GM21528 (cell line): ENCODE measurements at regions not wholly inside any gene's neighbourhood (a gene's known extent, or its start where the extent isn't known, plus 50 kb on each side); places are given as distances from the start of the nearest gene placed in this dataset.
"Not testable (repeated sequence)": the region's sequence is repeated elsewhere in the genome, so short reads cannot be mapped to it uniquely, and the experiment has no call there.

ENCODE experiments used
- ATAC-seq: cut with Tn5 transposase; IDR thresholded peaks from one replicate; pipeline ENCODE4 v1.9.1; 2021; ENCODE audit warnings: mild to moderate bottlenecking, moderate library complexity; ENCODE audit not compliant: unreplicated experiment, low FRiP score

DNA sequence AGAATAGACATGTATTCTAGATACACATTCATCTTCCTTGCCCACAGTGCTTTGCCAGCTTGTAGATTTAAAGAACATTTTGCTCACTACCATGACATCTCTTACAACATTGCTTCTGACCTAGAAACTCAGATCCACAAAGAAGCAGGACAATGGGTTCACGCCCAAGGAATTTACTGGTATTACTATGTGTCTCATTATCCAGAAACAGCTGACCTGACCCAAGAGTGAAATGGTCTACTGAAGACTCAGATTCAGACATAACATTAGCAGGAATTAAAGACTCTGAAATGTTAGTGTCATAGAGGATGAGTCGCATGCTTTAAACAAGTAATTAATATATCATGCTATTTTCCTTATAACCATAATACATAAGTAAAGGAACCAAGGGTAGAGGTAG, 731.4 kb downstream of the GALC start:
- no peak for ATAC-seq

DNA sequence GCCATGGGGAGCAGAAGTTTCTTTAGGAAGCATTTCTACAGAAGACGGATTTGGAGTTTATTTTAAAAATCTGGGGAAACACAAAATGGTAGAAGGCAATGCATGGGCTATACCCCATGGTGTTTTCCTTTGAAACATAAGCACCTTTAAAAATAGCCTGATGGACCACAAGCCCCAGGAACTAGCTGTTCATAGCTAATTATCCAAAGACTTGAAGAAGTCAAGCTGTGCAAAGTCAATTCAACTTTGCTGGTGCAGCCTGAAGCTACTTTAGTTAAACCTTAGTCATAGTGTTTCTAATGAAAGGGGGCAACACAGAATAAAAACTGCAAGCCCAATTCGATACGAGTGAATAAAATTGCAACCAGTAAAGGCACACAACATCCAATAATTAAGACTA, 732.5 kb downstream of the GALC start:
- ATAC-seq, result no peak

DNA sequence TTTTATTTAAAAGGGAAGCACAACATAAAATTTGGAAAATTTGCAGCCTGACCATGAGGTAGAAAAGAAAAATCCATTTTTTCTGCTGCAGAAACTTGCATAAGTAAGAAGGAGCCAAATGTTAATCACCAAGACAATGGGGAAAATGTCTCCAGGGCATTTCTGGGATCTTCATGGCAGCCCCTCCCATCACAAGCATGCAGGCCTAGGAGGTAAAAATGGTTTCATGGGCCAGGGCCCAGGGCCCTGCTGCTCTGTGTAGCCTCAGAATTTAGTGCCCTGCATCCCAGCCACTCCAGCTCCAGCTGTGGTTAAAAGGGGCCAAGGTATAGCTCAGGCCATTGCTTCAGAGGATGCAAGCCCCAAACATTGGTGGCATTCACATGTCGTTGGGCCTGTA, 735.6 kb downstream of the GALC start:
- no peak for ATAC-seq

DNA sequence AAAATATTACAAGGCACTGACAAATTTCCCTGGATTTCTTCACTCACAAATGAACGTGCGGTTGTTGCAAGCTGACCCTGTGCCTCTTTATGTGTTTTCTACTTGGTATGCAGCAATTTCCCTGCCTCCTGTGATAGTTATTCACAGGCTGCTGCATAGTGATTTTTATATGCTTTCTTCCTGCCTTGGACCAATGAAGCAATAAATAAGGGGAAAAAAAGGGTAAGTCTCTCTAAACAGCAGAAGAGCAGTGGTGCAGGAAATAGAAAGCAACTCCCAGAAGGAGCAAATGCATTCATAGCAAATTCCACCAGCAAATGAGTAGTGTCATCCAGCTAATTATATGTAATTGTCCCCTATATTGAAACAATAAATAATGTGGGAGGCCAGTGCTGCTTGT, 737.9 kb downstream of the GALC start:
- no peak for ATAC-seq

DNA sequence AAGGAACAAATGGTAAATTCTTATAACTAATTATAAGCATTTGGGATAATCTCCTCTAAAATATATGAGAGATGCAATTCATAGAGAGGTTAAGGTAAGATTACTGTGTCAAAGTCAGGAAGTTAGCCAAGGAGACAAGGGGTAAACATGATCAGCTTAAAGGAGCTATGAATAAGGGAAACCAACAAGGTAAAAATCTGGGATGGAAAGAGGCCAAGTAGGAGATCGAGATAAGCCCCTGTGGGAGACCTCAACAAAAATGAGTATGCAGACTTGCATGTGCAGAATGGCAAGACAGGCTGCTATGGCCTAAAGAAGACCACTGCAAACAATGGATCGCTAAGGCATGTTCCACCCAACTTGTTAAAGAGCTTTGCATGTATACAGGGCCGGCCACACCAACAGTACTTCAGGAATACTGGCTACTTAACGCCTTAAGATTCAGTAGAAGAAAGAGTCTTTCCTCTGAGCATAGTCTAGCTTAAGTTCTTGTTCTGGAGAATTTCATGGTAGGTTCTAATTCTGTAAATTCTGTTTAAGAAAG, 738.6 kb downstream of the GALC start:
- no peak for ATAC-seq

DNA sequence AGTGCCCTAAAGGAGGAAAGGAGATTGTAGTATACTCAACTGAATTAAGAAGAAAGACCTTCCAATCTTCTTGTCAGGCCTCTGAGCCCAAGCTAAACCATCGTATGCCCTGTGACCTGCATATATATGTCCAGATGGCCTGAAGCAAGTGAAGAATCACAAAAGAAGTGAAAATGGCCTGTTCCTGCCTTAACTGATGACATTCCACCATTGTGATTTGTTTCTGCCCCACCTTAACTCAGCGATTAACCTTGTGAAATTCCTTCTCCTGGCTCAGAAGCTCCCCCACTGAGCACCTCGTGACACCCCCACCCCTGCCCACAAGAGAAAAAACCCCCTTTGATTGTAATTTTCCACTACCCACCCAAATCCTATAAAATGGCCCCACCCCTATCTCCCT, 739.2 kb downstream of the GALC start:
- not testable (repeated sequence) for ATAC-seq

DNA sequence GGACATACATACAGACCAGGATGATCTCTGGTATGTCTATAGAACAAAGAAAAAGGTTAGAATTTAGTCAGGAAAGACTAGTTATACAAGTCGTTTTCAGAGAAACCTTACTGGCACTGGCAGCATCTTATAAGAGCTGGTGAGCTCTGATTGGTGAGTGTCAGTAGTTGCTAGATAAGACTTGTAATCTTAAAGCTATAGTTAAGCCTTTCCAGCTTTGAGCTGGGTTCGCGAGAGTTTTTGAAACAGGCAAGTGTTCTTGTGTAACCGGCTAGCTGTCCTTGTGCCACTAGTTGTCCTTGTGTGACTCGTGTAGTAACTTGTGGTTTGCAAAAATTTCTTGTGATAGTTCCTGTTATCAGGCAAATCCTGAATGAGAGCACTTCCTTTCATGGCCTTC, 740.9 kb downstream of the GALC start:
- ATAC-seq, result no peak

DNA sequence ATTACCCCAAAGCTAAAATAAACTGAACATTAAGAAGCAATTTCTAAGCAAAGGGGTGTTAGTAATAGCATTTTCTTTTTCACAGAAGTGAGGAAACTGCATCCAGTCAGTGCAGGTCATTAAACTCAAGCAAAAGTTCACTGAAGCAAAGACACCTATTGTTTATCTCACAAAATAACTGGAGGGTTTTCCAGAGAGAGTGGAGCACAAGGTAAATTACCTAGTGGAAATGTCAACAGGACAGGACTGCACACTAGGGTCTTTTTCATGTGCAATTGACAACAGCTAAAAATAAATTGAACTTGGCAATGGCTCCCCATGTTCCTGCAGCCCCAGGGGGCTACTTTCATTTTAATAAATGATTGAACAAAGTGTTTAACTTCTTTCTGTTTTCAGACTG, 742.0 kb downstream of the GALC start:
- no peak for ATAC-seq

DNA sequence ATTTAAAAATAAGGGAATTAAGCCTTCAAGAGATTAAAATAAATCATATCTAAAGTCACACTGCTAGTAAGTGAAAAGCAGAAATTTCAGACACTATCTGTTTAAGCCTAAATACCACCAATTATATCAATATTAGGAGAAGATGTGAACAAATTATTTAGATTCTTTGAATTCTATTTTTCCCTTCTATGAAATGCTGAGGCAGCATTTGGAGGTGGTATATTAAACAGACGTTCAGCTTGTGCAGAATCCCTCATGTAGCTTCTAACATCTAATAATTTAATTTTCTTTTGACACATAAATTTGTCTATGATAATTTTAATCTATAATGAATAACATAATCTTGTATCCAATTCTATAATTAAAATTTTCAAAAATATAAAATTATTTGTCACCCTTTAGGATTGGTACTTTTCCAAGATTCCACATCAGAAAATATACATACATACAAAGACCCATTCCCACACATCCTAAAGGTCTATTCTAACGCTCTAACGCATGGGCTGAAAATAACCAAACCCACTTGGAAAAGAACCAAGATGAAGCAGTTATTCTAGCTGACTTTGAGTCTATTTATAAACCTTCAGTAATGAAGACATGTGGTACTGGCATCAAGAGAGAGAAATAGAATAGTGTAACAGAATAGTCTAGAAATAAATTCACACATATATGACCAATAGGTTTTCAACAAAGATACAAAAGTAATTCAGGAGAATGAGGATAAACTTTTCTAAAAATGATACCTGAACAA, 751.8 kb downstream of the GALC start:
- ATAC-seq, result no peak

DNA sequence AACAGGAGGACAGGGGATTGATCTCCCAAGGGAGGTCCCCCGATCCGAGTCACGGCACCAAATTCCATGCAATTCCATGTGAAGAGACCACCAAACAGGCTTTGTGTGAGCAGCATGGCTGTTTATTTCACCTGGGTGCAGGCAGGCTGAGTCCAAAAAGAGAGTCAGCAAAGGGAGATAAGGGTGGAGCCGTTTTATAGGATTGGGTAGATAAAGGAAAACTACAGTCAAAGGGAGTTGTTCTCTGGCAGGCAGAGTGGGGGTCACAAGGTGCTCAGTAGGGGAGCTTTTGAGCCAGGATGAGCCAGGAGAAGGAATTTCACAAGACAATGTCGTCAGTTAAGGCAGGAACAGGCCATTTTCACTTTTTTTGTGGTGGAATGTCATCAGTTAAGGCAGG, 752.7 kb downstream of the GALC start:
- ATAC-seq, result not testable (repeated sequence)

DNA sequence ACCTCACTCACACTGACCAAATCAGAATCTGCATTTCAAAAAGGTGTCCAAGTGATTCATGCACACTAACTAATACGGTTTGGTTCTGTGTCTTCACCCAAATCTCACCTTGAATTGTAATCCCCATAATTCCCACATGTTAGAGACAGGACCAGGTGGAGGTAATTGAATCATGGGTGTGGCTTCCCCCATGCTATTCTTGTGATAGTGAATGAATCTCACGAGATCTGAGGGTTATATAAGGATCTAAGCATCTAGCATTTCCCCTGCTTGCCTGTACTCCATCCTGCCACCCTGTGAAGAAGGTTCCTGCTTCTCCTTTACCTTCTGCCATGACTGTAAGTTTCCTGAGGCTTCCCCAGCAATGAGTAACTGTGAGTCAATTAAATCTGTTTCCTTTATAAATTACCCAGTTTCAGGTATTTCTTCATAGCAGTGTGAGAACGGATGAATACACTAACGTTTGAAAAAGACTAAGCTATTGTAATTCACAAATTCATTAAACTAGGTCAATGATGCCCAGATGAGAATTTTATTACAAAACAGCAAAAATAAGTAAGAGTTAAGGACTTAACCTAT, 759.1 kb downstream of the GALC start:
- ATAC-seq, result no peak

DNA sequence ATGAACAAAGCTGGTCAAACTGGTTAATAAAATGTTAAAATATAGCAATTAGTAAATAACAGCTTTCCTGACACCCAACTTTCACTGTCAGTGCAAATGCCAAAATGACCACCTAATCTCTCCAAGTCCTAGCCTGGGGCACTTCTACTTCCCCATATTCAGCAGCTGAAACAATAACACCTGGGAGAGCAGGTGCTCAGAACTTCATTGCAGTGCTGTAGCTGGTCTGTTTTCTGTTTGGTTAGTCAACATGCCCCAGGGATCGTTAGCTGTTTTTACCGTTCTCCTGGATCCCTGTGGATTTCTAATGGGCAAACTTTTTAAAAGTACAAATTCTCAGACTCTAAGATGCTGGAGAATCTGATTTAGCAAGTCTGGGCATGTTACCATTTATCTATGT, 759.7 kb downstream of the GALC start:
- no peak for ATAC-seq

DNA sequence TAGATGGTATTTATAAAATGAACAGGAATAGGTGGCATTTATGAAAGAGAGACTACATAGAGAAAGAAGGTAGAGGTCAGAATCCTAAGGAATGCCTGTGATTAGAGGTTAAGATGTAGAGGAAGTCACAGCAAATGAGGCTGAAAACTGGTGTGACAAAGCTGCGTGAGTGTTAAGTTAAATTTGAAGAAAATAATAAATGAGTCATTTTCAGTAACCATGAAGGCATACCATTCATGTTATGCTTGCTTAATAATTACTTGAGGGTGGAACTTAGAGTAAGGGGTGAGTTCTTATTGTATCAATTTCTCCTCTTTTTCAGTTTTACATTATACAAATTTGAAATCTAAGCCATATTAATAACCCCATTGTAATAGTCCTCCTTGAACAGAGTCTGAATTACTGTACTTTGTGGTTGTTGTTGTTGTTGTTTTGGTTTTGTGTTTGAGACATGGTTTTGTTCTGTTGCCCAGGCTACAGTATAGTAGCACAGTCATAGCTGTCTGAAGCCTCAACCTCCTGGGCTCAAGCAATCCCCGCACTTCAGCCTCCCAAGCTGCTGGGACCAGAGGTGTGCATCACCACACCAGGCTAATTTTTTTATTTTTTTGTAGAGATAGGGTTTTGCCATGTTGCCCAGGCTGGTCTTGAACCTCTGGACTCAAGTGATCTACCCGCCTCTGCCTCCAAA, 761.5 kb downstream of the GALC start:
- ATAC-seq, result no peak

DNA sequence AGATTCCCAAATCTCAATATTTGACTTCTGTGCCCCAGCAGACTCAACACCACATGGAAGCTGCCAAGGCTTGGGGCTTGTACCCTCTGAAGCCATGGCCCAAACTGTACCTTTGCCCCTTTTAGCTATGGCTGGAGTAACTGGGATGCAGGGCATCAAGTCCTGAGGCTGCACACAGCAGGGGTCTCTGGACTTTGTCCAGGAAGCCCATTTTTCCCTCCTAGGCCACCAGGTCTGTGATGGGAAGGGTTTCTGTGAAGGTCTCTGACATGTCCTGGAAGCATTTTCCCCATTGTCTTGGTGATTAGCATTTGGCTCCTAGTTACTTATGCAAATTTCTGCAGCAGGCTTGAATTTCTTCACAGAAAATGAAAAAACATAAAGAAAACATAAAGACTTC, 762.3 kb downstream of the GALC start:
- ATAC-seq, result no peak

DNA sequence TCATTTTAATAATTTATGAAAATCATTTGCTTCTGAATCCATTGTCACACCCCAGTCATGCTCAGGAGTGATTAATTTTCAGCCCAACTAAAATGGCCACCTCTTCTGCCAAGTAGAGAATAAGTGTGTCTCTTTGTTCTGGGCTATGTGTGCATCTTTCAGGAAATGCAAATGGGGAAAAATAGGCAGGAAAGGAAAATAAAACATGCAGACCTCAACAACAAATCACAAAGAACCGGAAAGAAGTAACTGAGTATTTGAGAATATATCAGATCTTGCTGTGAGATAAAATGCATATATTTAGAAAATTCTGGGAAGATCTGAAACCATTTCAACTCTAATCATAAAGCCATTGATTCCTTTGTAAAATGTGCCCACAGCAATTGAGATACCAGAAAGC, 763.9 kb downstream of the GALC start:
- no peak for ATAC-seq

DNA sequence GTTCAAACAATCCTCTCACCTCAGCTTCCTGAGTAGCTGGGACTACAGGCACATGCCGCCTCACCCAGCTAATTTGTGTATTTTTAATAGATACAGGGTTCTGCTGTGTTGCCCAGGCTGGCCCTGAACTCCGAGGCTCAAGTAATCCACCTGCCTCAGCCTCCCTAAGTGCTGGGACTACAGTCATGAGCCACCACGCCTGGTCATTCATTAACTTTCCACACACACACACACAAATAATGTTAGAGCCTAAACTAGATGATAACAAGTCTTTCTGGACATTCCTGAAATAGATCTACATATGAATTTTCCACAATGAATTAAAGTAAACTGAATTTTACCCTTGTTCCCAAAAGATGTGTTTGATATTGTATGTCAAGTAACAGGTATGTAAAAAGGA, 776.0 kb downstream of the GALC start:
- no peak for ATAC-seq

DNA sequence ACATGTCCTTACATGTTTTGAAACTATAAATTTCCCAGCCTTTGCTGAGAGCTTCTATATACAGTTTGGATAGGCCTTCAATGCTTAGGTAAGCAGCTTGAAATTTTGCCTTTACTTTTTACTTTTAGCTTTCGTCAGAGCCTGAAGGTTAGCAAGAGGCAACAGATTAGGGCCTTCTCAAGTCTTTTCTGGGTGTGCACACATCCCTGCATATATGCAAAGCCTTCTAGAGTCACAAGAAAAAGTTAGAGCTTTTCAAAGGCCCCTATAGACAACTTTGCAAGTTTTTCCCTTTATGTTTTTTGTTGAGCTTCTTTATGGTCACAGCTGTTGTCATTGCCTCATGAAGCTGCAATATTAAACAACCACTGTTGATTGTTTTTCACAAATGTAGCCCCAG, 778.4 kb downstream of the GALC start:
- no peak for ATAC-seq

DNA sequence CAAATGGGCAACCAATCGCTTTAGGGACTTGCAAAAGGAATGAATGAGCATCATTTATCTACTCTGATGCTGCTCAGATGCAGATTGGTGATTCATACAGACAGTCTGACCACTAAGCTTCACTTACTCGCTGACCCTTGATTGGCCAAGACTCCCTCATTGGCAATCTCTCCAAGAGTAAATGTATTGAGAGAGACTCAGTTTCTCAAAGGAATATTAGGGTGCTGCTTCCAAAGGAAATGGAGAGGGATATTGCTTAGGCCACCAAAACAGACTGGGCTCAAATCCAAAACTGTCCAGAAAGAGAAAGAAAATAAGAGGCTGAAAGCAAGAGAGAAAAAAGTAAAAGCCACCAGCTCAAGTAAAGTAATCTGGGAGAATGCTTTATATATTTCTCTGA, 785.2 kb downstream of the GALC start:
- ATAC-seq, result no peak

DNA sequence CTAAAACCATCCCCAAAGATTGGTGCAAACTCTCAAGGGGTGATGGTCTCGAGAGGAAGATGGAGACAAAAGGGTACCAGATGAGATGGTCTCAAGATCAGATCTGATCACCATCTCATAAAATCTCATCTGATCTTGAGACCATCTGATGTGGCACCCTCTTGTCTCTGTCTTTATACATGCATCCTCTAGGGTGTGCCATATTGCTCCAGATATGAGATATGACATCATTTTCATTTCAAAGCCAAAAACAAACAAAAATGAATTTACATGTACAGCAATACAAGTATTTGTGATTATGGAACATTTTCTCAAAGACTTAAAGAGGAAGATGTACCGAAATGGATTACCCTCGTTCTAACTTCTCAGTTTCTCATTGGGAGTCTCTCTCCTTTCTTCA, 787.2 kb downstream of the GALC start:
- ATAC-seq, result no peak

DNA sequence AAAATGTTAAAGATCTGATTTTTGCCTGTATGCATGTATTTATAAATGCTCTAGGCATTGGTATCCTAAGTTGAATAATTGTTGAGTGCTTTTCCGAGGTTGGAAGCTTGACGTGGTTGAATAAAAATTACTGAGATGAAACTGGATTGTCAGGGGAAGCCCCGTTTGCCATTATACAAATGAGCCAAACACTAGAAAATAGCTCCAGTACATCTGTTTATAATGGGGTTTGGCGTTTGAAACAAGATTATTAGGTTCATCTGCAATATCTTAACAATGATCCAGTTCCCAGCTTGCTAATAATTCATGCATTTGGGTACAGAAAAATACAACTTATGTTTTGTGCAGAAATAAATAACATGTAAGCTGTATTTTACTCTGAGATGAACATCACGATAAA, 789.6 kb downstream of the GALC start:
- no peak for ATAC-seq

DNA sequence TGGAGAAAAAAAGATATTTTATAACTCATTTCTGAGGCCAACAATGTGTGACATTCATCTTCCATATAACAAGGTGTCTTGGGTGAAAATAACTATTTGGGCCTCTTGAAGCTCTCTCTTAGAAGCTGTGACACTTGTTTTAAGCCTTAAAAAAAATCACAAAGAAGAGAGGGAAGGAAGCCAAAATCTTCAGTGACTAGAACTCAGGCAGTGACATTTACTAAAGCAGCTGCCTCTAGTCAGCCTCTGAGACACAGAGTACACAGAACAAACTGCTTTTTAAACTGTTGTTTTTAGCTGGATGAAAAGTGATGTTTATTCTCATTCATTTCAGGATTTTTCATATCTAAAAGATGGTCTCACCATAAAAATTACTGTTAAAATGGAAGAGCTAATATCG, 793.6 kb downstream of the GALC start:
- ATAC-seq, result no peak

DNA sequence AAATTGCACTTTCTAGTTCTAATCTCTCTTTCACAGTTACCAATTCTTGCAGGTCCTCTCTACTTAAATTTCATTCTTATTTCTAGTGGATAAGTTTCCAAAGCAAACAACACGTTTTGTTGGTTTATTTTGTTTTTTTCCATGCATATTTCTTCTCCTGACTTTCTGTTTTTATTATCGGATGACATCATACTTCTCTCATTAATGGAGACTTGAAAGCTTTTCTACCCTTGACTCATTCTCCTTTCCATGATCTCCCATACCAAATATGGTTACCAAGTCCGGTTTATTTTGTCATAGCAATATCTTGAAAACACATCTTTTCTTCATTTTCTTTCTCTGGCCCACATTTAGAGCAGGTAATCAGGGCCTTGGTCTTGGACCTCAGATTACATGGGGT, 796.5 kb downstream of the GALC start:
- no peak for ATAC-seq
